Suprapubic skin (tissue), 4 donors: ENCODE measurements at regions not wholly inside any gene's neighbourhood (a gene's known extent, or its start where the extent isn't known, plus 50 kb on each side); places are given as distances from the start of the nearest gene placed in this dataset.

Experiments used
- DNase-seq, 2 donors: peaks; one replicate each; pipeline ENCODE4 v3.0.0-alpha.2; 2019; ENCODE audit warnings: low spot score in 2 of 2
- H3K27ac ChIP-seq: fragments of 200-600 bp; sonication (generic); one replicate; pipeline ENCODE4 v1.5.1; 2019
- H3K27me3 ChIP-seq: fragments of 200-600 bp; sonication (generic); one replicate; pipeline ENCODE4 v1.5.1; 2019
- H3K36me3 ChIP-seq: fragments of 200-600 bp; sonication (generic); one replicate; pipeline ENCODE4 v1.5.1; 2019
- H3K4me1 ChIP-seq: fragments of 200-600 bp; sonication (generic); one replicate; pipeline ENCODE4 v1.5.1; 2019
- H3K4me3 ChIP-seq: fragments of 200-600 bp; sonication (generic); one replicate; pipeline ENCODE4 v1.5.1; 2019; ENCODE audit warnings: mild to moderate bottlenecking
- H3K9me3 ChIP-seq: fragments of 200-600 bp; sonication (generic); one replicate; pipeline ENCODE4 v1.5.1; 2019
- CTCF ChIP-seq, 2 donors: fragments of 200-600 bp in 1 of 2; fragments of 450-650 bp in 1 of 2; sonication (generic) in 1 of 2; IDR thresholded peaks; one replicate each; pipeline ENCODE4 v1.5.1; 2016 to 2019; ENCODE audit warnings: antibody characterized with exemption in 2 of 2, mild to moderate bottlenecking in 1 of 2, moderate library complexity in 1 of 2
- EP300 ChIP-seq: sonication (generic); formaldehyde crosslinking; IDR thresholded peaks from one replicate; pipeline ENCODE4 v1.6.1; 2017; ENCODE audit warnings: antibody characterized with exemption
- POLR2A ChIP-seq, 2 donors: fragments of 450-650 bp; IDR thresholded peaks; one replicate each; pipeline ENCODE4 v1.6.1; 2017; ENCODE audit warnings: antibody characterized with exemption in 2 of 2, mild to moderate bottlenecking in 2 of 2, moderate library complexity in 2 of 2
- POLR2AphosphoS5 ChIP-seq, 3 donors: sonication (generic); formaldehyde crosslinking; IDR thresholded peaks; one replicate each; pipeline ENCODE4 v1.6.1; 2017; ENCODE audit warnings: antibody characterized with exemption in 3 of 3
- WGBS: methylation state at CpG from one replicate; pipeline ENCODE4 v1.1.5; 2018; 5-methylcytosine and 5-hydroxymethylcytosine counted together

GRCh38 chr11:92763336-92763735 is 206.1 kb upstream of the MTNR1B start:
- Histone ChIP-seq H3K27ac (no peak overlapping the region), H3K9me3 (no peaks in the 10 kb centered on the region), H3K4me1 (no peaks in the 10 kb centered on the region), H3K4me3 (no peak overlapping the region), H3K36me3 (no peaks in the 10 kb centered on the region), H3K27me3 (no peaks in the 10 kb centered on the region)
- no peak for TF ChIP-seq EP300
- TF ChIP-seq POLR2AphosphoS5 (IDR thresholded peaks at IDR 0.05) = no peak
- TF ChIP-seq POLR2A (IDR thresholded peaks at IDR 0.05) = no peak
- TF ChIP-seq CTCF (IDR thresholded peaks at IDR 0.05) = no peak
- DNase-seq = no peak

DNA sequence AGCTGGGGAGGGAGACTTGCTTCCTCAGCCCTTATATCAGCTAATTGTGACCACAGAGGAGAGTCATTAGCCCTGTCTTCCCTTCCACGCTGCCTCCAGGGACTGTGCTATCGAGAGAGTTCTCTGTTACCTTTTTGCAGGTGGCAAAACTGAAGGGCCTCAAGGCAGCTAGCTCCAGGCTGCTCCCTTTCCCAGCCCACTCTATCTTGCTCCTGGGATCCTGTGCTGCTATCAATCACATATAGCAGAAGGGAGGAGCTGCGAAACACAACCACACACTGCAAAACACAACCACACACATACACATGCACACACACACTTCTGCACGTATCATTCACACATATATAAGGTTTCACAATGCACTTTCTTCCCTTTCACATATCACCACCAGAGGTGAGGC is 205.3 kb upstream of the MTNR1B start:
- WGBS = 85% methylated on average over 4 of the region's 4 CpGs
- H3K27me3 ChIP-seq = no peaks in the 10 kb centered on the region
- no peaks in the 10 kb centered on the region for H3K36me3 ChIP-seq
- H3K9me3 ChIP-seq = no peaks in the 10 kb centered on the region
- DNase-seq = no peak
- no peak overlapping the region for H3K27ac ChIP-seq
- no peak for TF ChIP-seq POLR2A (IDR thresholded peaks at IDR 0.05)
- TF ChIP-seq EP300 = no peak
- TF ChIP-seq POLR2AphosphoS5 (IDR thresholded peaks at IDR 0.05) = no peak
- TF ChIP-seq CTCF (IDR thresholded peaks at IDR 0.05) = no peak
- no peaks in the 10 kb centered on the region for H3K4me1 ChIP-seq
- H3K4me3 ChIP-seq = no peak overlapping the region

- no peaks in the 10 kb centered on the region for H3K36me3 ChIP-seq
- no peak overlapping the region for H3K27ac ChIP-seq
- DNase-seq = no peak
- H3K27me3 ChIP-seq = no peaks in the 10 kb centered on the region
- no peak overlapping the region for H3K4me3 ChIP-seq
- no peaks in the 10 kb centered on the region for H3K9me3 ChIP-seq
- no peak for TF ChIP-seq EP300
- no peak for TF ChIP-seq CTCF (IDR thresholded peaks at IDR 0.05)
- TF ChIP-seq POLR2AphosphoS5 (IDR thresholded peaks at IDR 0.05) = no peak
- no peak for TF ChIP-seq POLR2A (IDR thresholded peaks at IDR 0.05)
- WGBS = 72% methylated on average over 9 of the region's 9 CpGs
- no peaks in the 10 kb centered on the region for H3K4me1 ChIP-seq
These were observed 204.2 kb upstream of the MTNR1B start for GRCh38 chr11:92765082-92765840.

DNA sequence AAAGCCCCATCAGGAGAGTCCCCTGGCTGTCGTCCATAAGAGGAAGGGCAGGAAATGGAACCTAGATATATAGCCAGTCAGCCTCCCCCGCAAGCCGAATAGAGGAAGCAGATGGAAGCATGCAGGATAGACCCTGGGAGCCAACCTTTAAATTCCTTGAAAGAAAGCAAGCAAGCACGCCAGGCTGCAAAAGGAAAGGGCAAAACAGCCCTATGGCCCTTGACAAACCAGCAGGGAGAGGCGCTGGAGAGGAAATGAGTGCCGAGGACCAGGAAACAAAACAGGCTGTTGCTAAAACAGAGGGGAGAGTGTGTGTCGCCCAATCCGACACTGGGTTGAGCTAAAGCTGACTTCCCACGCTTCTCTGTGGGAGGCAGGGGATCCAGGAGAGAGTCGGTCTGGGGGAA is 203.5 kb upstream of the MTNR1B start:
- TF ChIP-seq CTCF (IDR thresholded peaks at IDR 0.05) (no peak), EP300 (no peak), POLR2A (IDR thresholded peaks at IDR 0.05) (no peak), POLR2AphosphoS5 (IDR thresholded peaks at IDR 0.05) (no peak)
- H3K4me3 ChIP-seq = peak overlapping the region; percentile 35
- no peak overlapping the region for H3K27ac ChIP-seq
- 39% methylated on average over 10 of the region's 10 CpGs for WGBS
- H3K27me3 ChIP-seq = no peaks in the 10 kb centered on the region
- DNase-seq = no peak
- no peaks in the 10 kb centered on the region for H3K4me1 ChIP-seq
- H3K9me3 ChIP-seq = no peaks in the 10 kb centered on the region
- H3K36me3 ChIP-seq = no peaks in the 10 kb centered on the region

DNA sequence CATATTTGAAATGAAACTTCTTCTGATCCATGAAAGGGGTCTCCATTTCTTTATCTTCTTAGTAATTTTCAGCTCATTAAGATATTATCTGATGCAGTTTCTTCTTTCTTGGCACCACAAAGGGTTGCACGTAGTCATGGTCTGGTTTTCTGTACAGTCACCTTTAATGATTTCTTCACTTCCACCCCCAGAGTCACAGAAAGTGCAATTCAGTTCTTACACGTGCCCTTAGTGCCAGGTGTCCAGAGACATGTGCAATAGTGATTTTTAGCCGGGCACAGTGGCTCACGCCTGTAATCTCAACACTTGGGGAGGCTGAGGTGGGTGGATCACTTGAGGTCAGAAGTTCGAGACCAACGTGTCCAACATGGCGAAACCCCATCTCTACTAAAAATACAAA is 202.8 kb upstream of the MTNR1B start:
- WGBS = 75% methylated on average over 6 of the region's 7 CpGs
- no peaks in the 10 kb centered on the region for H3K36me3 ChIP-seq
- H3K27me3 ChIP-seq = no peaks in the 10 kb centered on the region
- no peaks in the 10 kb centered on the region for H3K9me3 ChIP-seq
- DNase-seq = no peak
- peak overlapping the region; percentile 35 for H3K4me3 ChIP-seq
- H3K4me1 ChIP-seq = no peaks in the 10 kb centered on the region
- TF ChIP-seq POLR2AphosphoS5 (IDR thresholded peaks at IDR 0.05) = no peak
- TF ChIP-seq POLR2A (IDR thresholded peaks at IDR 0.05) = no peak
- no peak for TF ChIP-seq EP300
- no peak for TF ChIP-seq CTCF (IDR thresholded peaks at IDR 0.05)
- no peak overlapping the region for H3K27ac ChIP-seq
